ENCODE measurements at regions not wholly inside any gene's neighbourhood (a gene's known extent, or its start where the extent isn't known, plus 50 kb on each side); places are given as distances from the start of the nearest gene placed in this dataset.

DNA sequence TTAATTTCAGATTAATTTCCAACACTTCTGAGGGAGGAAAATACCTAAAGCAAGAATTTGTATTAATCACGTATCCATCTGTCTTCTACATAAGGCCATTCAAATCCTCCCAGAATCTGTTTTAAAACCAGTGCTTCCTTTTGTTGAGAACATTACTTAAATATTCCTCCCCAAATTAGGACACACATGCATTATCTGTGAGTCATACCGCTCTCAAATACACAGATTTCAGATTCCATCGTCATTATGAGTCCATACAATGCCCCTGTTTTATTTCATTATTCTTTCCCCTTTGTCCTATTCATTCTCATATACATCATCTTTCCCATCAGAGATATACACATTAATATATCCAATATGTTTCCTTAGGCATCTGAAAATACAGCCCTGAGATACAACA, 57.3 kb upstream of the PRSS12 start:
- H3K9me2 ChIP-seq (ENCODE audit: insufficient read depth): no peaks in the 10 kb centered on the region
- H3K9ac ChIP-seq (ENCODE audit: low read length): no peak overlapping the region
- ChIA-PET CTCF (no interaction called here), POLR2A (no interaction called here), RAD21 (ENCODE audit: low non-redundant PET in 1 of 2, low total read pairs in 2 of 2, uncharacterized antibody in 2 of 2, unreplicated experiment in 2 of 2) (no interaction called here)
- no TSS peak for BruUV-seq (replicated peaks)
- no peak overlapping the region for H3K4me2 ChIP-seq (ENCODE audit: low read length)
- no peak overlapping the region for H2AFZ ChIP-seq (ENCODE audit: low read depth, low read length, poor library complexity, severe bottlenecking)
- H3K9me3 ChIP-seq (ENCODE audit: control insufficient read depth in 1 of 2, insufficient read depth in 1 of 2, low read depth in 1 of 2, low read length in 2 of 2): no peaks in the 10 kb centered on the region
- ATAC-seq: no peak
- H4K20me1 ChIP-seq (ENCODE audit: insufficient read depth): no peaks in the 10 kb centered on the region
- TF ChIP-seq ZFX (IDR thresholded peaks at IDR 0.05): no peak
- TF ChIP-seq EZH2 (IDR thresholded peaks at IDR 0.05): no peak
- no peak for TF ChIP-seq FOSL1 (IDR thresholded peaks at IDR 0.05; ENCODE audit: low read depth)
- no peak for TF ChIP-seq SIN3A (IDR thresholded peaks at IDR 0.05; ENCODE audit: low read depth)
- TF ChIP-seq RAD21 (IDR thresholded peaks at IDR 0.05; ENCODE audit: low read depth): no peak
- TF ChIP-seq, protein P1, sequence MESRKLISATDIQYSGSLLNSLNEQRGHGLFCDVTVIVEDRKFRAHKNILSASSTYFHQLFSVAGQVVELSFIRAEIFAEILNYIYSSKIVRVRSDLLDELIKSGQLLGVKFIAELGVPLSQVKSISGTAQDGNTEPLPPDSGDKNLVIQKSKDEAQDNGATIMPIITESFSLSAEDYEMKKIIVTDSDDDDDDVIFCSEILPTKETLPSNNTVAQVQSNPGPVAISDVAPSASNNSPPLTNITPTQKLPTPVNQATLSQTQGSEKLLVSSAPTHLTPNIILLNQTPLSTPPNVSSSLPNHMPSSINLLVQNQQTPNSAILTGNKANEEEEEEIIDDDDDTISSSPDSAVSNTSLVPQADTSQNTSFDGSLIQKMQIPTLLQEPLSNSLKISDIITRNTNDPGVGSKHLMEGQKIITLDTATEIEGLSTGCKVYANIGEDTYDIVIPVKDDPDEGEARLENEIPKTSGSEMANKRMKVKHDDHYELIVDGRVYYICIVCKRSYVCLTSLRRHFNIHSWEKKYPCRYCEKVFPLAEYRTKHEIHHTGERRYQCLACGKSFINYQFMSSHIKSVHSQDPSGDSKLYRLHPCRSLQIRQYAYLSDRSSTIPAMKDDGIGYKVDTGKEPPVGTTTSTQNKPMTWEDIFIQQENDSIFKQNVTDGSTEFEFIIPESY (IDR thresholded peaks at IDR 0.05; ENCODE audit: extremely low read depth, insufficient replicate concordance, low read length): no peak
- no peak for TF ChIP-seq ELF1 (IDR thresholded peaks at IDR 0.05; ENCODE audit: borderline replicate concordance, low read depth)
- TF ChIP-seq YY1 (IDR thresholded peaks at IDR 0.05; ENCODE audit: extremely low read depth, insufficient replicate concordance, low read depth, low read length): no peak
- no peak for TF ChIP-seq POLR2AphosphoS5 (IDR thresholded peaks at IDR 0.05; ENCODE audit: low read depth, low read length)
- TF ChIP-seq, protein P2, sequence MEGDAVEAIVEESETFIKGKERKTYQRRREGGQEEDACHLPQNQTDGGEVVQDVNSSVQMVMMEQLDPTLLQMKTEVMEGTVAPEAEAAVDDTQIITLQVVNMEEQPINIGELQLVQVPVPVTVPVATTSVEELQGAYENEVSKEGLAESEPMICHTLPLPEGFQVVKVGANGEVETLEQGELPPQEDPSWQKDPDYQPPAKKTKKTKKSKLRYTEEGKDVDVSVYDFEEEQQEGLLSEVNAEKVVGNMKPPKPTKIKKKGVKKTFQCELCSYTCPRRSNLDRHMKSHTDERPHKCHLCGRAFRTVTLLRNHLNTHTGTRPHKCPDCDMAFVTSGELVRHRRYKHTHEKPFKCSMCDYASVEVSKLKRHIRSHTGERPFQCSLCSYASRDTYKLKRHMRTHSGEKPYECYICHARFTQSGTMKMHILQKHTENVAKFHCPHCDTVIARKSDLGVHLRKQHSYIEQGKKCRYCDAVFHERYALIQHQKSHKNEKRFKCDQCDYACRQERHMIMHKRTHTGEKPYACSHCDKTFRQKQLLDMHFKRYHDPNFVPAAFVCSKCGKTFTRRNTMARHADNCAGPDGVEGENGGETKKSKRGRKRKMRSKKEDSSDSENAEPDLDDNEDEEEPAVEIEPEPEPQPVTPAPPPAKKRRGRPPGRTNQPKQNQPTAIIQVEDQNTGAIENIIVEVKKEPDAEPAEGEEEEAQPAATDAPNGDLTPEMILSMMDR (IDR thresholded peaks at IDR 0.05 in 2 of 3, conservative IDR thresholded peaks at IDR 0.05 in 1 of 3; ENCODE audit: borderline replicate concordance in 1 of 3, insufficient read depth in 1 of 3, low read depth in 2 of 3, low read length in 2 of 3): no peak
- TF ChIP-seq, protein P3, sequence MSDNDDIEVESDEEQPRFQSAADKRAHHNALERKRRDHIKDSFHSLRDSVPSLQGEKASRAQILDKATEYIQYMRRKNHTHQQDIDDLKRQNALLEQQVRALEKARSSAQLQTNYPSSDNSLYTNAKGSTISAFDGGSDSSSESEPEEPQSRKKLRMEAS (IDR thresholded peaks at IDR 0.05): no peak
- TF ChIP-seq, protein P4, sequence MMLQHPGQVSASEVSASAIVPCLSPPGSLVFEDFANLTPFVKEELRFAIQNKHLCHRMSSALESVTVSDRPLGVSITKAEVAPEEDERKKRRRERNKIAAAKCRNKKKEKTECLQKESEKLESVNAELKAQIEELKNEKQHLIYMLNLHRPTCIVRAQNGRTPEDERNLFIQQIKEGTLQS (IDR thresholded peaks at IDR 0.05): no peak
- no peak for TF ChIP-seq JUND (IDR thresholded peaks at IDR 0.05)
- TF ChIP-seq CEBPB (IDR thresholded peaks at IDR 0.05; ENCODE audit: low read depth): no peak
- TF ChIP-seq EGR1 (IDR thresholded peaks at IDR 0.05; ENCODE audit: low read depth): no peak
- no peak for TF ChIP-seq SP1 (IDR thresholded peaks at IDR 0.05; ENCODE audit: low read depth)
- no peak for TF ChIP-seq CBX3 (IDR thresholded peaks at IDR 0.05; ENCODE audit: low read depth)
- no peak for TF ChIP-seq SRF (IDR thresholded peaks at IDR 0.05; ENCODE audit: low read depth)
- H3K4me3 ChIP-seq (replicated peaks in 1 of 2; ENCODE audit: low read depth in 1 of 2, low read length in 2 of 2): no peak overlapping the region
- no peaks in the 10 kb centered on the region for H3K79me2 ChIP-seq (ENCODE audit: insufficient read depth, low read length)
- no peaks in the 10 kb centered on the region for H3K36me3 ChIP-seq (ENCODE audit: control insufficient read depth in 1 of 2, insufficient read depth in 2 of 2, low read length in 2 of 2)
- H3K27me3 ChIP-seq (ENCODE audit: insufficient read depth, low read length): no peaks in the 10 kb centered on the region
- no peak overlapping the region for H3K27ac ChIP-seq (ENCODE audit: low read depth, low read length)
- no peak for DNase-seq (ENCODE audit: low read depth, low spot score)
- H3K4me1 ChIP-seq (ENCODE audit: control insufficient read depth in 1 of 2, insufficient read depth in 2 of 2, low read length in 2 of 2): no peaks in the 10 kb centered on the region
- intact Hi-C loops (cut with micrococcal nuclease): no loop called here
